Liver (tissue), 8 donors: ENCODE measurements at regions not wholly inside any gene's neighbourhood (a gene's known extent, or its start where the extent isn't known, plus 50 kb on each side); places are given as distances from the start of the nearest gene placed in this dataset.

Experiments used
- DNase-seq: peaks from one replicate; pipeline ENCODE4 v3.0.0-alpha.2; 2017; ENCODE audit warnings: low spot score
- H3K27ac ChIP-seq, 2 donors: one replicate each; pipeline ENCODE4 v1.7.0; 2013; ENCODE audit warnings: inconsistent platforms in 2 of 2, low read length in 2 of 2, control low read depth in 1 of 2, low read depth in 1 of 2, mild to moderate bottlenecking in 1 of 2
- H3K27me3 ChIP-seq, 4 donors: one replicate each; pipeline versions ENCODE4 v1.6.1 to v1.7.0; 2013; ENCODE audit warnings: low read length in 3 of 4, inconsistent platforms in 1 of 4, mild to moderate bottlenecking in 1 of 4, moderate library complexity in 1 of 4; ENCODE audit not compliant: control insufficient read depth in 4 of 4, insufficient read depth in 4 of 4
- H3K36me3 ChIP-seq, 4 donors: one replicate each; pipeline versions ENCODE4 v1.6.1 to v1.7.0; 2013; ENCODE audit warnings: low read length in 3 of 4, mild to moderate bottlenecking in 3 of 4, low read depth in 1 of 4, moderate library complexity in 1 of 4; ENCODE audit not compliant: control insufficient read depth in 4 of 4, insufficient read depth in 3 of 4
- H3K4me1 ChIP-seq, 4 donors: one replicate each; pipeline versions ENCODE4 v1.6.1 to v1.7.0; 2013; ENCODE audit warnings: low read length in 3 of 4, mild to moderate bottlenecking in 3 of 4, moderate library complexity in 1 of 4; ENCODE audit not compliant: control insufficient read depth in 4 of 4, insufficient read depth in 4 of 4
- H3K4me3 ChIP-seq, 3 donors: one replicate each; pipeline versions ENCODE4 v1.6.1 to v1.7.0; 2013; ENCODE audit warnings: low read length in 3 of 3, control low read depth in 1 of 3, low read depth in 1 of 3, mild to moderate bottlenecking in 1 of 3
- H3K9ac ChIP-seq, 2 donors: one replicate each; pipeline ENCODE4 v1.7.0; 2013; ENCODE audit warnings: low read length in 2 of 2, mild to moderate bottlenecking in 2 of 2, moderate library complexity in 2 of 2, control low read depth in 1 of 2, low read depth in 1 of 2
- H3K9me3 ChIP-seq, 4 donors: one replicate each; pipeline versions ENCODE4 v1.6.1 to v1.7.0; 2013; ENCODE audit warnings: low read length in 3 of 4; ENCODE audit not compliant: control insufficient read depth in 4 of 4
- ATF3 ChIP-seq: IDR thresholded peaks from 2 replicates; pipeline ENCODE4 v1.6.1; 2016; ENCODE audit warnings: antibody characterized with exemption
- EGR1 ChIP-seq, 2 donors: IDR thresholded peaks; 2 replicates each; pipeline ENCODE4 v1.6.1; 2016 to 2018; ENCODE audit warnings: antibody characterized with exemption in 2 of 2, low read depth in 2 of 2
- FOXA1 ChIP-seq: IDR thresholded peaks from 2 replicates; pipeline ENCODE4 v1.6.1; 2016; ENCODE audit warnings: antibody characterized with exemption
- FOXA2 ChIP-seq: IDR thresholded peaks from 2 replicates; pipeline ENCODE4 v1.6.1; 2016; ENCODE audit warnings: antibody characterized with exemption
- GABPA ChIP-seq, 2 donors: IDR thresholded peaks in 1 of 2; conservative IDR thresholded peaks in 1 of 2; 2 replicates each; pipeline ENCODE4 v1.6.1; 2016; ENCODE audit warnings: antibody characterized with exemption in 2 of 2, mild to moderate bottlenecking in 1 of 2, moderate library complexity in 1 of 2
- HNF4A ChIP-seq, 2 donors: conservative IDR thresholded peaks; 2 replicates each; pipeline ENCODE4 v1.6.1; 2016; ENCODE audit warnings: antibody characterized with exemption in 2 of 2, mild to moderate bottlenecking in 2 of 2
- HNF4G ChIP-seq: IDR thresholded peaks from 2 replicates; pipeline ENCODE4 v1.6.1; 2016; ENCODE audit warnings: antibody characterized with exemption
- JUND ChIP-seq, 2 donors: IDR thresholded peaks; 2 replicates each; pipeline ENCODE4 v1.6.1; 2016; ENCODE audit warnings: antibody characterized with exemption in 2 of 2
- MAX ChIP-seq: IDR thresholded peaks from 2 replicates; pipeline ENCODE4 v1.6.1; 2016; ENCODE audit warnings: antibody characterized with exemption
- NR2F2 ChIP-seq: IDR thresholded peaks from 2 replicates; pipeline ENCODE4 v1.6.1; 2016; ENCODE audit warnings: antibody characterized with exemption
- RAD21 ChIP-seq, 2 donors: IDR thresholded peaks; 2 replicates each; pipeline ENCODE4 v1.6.1; 2016; ENCODE audit warnings: antibody characterized with exemption in 2 of 2, mild to moderate bottlenecking in 2 of 2
- REST ChIP-seq: IDR thresholded peaks from 2 replicates; pipeline ENCODE4 v1.6.1; 2016; ENCODE audit warnings: antibody characterized with exemption, mild to moderate bottlenecking
- RXRA ChIP-seq, 2 donors: IDR thresholded peaks; 2 replicates each; pipeline ENCODE4 v1.6.1; 2017 to 2018; ENCODE audit warnings: antibody characterized with exemption in 2 of 2, mild to moderate bottlenecking in 1 of 2
- SP1 ChIP-seq: IDR thresholded peaks from 2 replicates; pipeline ENCODE4 v1.6.1; 2018; ENCODE audit warnings: antibody characterized with exemption, mild to moderate bottlenecking
- TAF1 ChIP-seq: conservative IDR thresholded peaks from 2 replicates; pipeline ENCODE4 v1.6.1; 2016; ENCODE audit warnings: antibody characterized with exemption, mild to moderate bottlenecking
- YY1 ChIP-seq: IDR thresholded peaks from 2 replicates; pipeline ENCODE4 v1.6.1; 2016; ENCODE audit warnings: antibody characterized with exemption, mild to moderate bottlenecking
- ZBTB33 ChIP-seq: IDR thresholded peaks from 2 replicates; pipeline ENCODE4 v1.6.1; 2016; ENCODE audit warnings: antibody characterized with exemption
- WGBS: extraction: QIAGEN DNeasy Blood & Tissue Kit; methylation state at CpG from one replicate; pipeline ENCODE4 v1.1.7; 2013; 5-methylcytosine and 5-hydroxymethylcytosine counted together
- TF ChIP-seq, protein P1 (sequence below): fragments of 150-350 bp; IDR thresholded peaks from 2 replicates; pipeline ENCODE4 v1.5.1; 2017; ENCODE audit warnings: improper control_type of control experiment, low read depth, low read length; ENCODE audit not compliant: missing input control
- donor health status: healthy.
- donor health status: healthy.
- donor health status: healthy.
- donor health status: healthy.
- donor health status: healthy.

DNA sequence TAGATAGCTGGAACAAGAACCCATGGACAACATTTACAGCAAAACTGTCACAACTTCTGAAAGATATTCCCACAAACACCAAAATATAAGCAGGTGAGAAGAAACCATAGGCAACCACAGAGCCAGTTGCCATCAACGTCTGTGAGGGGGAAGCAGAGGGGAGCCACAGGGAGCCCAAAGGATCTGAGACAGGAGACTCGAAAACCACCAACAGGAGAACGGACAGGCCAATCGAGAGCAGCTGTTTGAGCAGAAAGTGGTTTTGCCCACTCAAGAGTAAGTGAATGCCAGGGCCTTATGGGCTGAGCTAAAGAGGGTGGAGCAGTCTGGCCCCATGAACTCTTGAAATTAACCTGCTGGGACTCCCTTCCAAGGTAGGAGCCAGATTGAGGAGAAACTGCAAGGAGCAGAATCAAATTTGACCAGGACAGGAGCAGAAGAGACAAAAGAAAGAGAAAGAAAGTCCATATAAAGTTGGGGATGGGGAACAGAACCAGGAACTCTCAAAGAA lies 195.4 kb downstream of the ANKRD60 start:
- no peak overlapping the region for H3K9ac ChIP-seq
- no peaks in the 10 kb centered on the region for H3K4me1 ChIP-seq
- no peak for DNase-seq
- no peak overlapping the region for H3K27ac ChIP-seq
- no peaks in the 10 kb centered on the region for H3K9me3 ChIP-seq
- no peaks in the 10 kb centered on the region for H3K36me3 ChIP-seq
- TF ChIP-seq YY1, result no peak
- TF ChIP-seq MAX, result no peak
- no peak for TF ChIP-seq ATF3
- TF ChIP-seq HNF4A (conservative IDR thresholded peaks at IDR 0.05), result no peak
- TF ChIP-seq ZBTB33, result no peak
- TF ChIP-seq FOXA2, result no peak
- TF ChIP-seq RXRA (IDR thresholded peaks at IDR 0.05), result no peak
- TF ChIP-seq EGR1 (IDR thresholded peaks at IDR 0.05; ENCODE audit: low read depth in 2 of 2), result no peak
- TF ChIP-seq REST, result no peak
- no peak for TF ChIP-seq RAD21 (IDR thresholded peaks at IDR 0.05)
- no peak for TF ChIP-seq SP1
- TF ChIP-seq GABPA (IDR thresholded peaks at IDR 0.05 in 1 of 2, conservative IDR thresholded peaks at IDR 0.05 in 1 of 2), result no peak
- no peak overlapping the region for H3K4me3 ChIP-seq
- H3K27me3 ChIP-seq, result peaks cover 0 to 11% (median 4%) of the 10 kb centered on the region in 4 donors
- WGBS, result 70% methylated on average over 4 of the region's 4 CpGs

DNA sequence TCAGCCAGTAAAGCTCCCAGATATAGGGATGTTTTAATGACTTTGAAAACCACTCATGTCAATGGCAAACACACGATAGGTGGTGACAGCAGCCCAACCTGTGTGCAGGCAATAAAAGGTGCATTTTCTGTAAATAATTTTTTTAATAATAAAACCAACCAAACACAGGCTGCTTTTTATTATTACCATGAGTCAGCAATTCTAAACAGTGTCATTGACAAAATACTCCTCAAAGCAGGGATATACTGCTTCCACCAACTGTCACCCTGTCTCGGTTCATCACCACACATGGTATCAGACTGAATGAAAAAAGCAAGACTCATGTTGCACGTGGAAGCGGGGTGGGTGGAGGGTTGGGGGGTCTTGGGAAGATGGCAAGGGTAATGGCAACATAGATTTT lies 195.9 kb downstream of the ANKRD60 start:
- Histone ChIP-seq H3K9ac (no peak overlapping the region), H3K9me3 (no peaks in the 10 kb centered on the region), H3K27me3 (peaks cover 0 to 11% (median 4%) of the 10 kb centered on the region in 4 donors), H3K36me3 (no peaks in the 10 kb centered on the region), H3K4me1 (no peaks in the 10 kb centered on the region), H3K27ac (no peak overlapping the region), H3K4me3 (no peak overlapping the region)
- DNase-seq, result no peak
- TF ChIP-seq, protein P1, sequence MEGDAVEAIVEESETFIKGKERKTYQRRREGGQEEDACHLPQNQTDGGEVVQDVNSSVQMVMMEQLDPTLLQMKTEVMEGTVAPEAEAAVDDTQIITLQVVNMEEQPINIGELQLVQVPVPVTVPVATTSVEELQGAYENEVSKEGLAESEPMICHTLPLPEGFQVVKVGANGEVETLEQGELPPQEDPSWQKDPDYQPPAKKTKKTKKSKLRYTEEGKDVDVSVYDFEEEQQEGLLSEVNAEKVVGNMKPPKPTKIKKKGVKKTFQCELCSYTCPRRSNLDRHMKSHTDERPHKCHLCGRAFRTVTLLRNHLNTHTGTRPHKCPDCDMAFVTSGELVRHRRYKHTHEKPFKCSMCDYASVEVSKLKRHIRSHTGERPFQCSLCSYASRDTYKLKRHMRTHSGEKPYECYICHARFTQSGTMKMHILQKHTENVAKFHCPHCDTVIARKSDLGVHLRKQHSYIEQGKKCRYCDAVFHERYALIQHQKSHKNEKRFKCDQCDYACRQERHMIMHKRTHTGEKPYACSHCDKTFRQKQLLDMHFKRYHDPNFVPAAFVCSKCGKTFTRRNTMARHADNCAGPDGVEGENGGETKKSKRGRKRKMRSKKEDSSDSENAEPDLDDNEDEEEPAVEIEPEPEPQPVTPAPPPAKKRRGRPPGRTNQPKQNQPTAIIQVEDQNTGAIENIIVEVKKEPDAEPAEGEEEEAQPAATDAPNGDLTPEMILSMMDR, result no peak
- no peak for TF ChIP-seq TAF1
- no peak for TF ChIP-seq YY1
- TF ChIP-seq JUND (IDR thresholded peaks at IDR 0.05), result no peak
- TF ChIP-seq ATF3, result no peak
- TF ChIP-seq HNF4A (conservative IDR thresholded peaks at IDR 0.05), result no peak
- no peak for TF ChIP-seq GABPA (IDR thresholded peaks at IDR 0.05 in 1 of 2, conservative IDR thresholded peaks at IDR 0.05 in 1 of 2)
- no peak for TF ChIP-seq NR2F2
- no peak for TF ChIP-seq FOXA1
- no peak for TF ChIP-seq SP1
- no peak for TF ChIP-seq MAX
- no peak for TF ChIP-seq REST
- TF ChIP-seq EGR1 (IDR thresholded peaks at IDR 0.05; ENCODE audit: low read depth in 2 of 2), result no peak
- no peak for TF ChIP-seq RAD21 (IDR thresholded peaks at IDR 0.05)
- no peak for TF ChIP-seq HNF4G
- 73% methylated on average over 4 of the region's 4 CpGs for whole genome bisulfite sequencing
